ENCODE measurements at regions not wholly inside any gene's neighbourhood (a gene's known extent, or its start where the extent isn't known, plus 50 kb on each side); places are given as distances from the start of the nearest gene placed in this dataset.

- DNase-seq, result no peak
Observed at GRCh38 chr6:156559162-156559690, 218.0 kb upstream of the ARID1B start.

- DNase-seq, result no peak
Observed at GRCh38 chr6:156557911-156558259, 219.3 kb upstream of the ARID1B start.

- DNase-seq, result no peak
Observed at GRCh38 chr6:156557251-156557910, 219.8 kb upstream of the ARID1B start.

- no peak for DNase-seq
Observed at GRCh38 chr6:156556811-156557210, 220.4 kb upstream of the ARID1B start.

- no peak for DNase-seq
Observed at GRCh38 chr6:156555116-156555515, 222.1 kb upstream of the ARID1B start.

- DNase-seq, result no peak
Observed at GRCh38 chr6:156554160-156554559, 223.0 kb upstream of the ARID1B start.

- DNase-seq, result no peak
Observed at GRCh38 chr6:156552849-156553248, 224.3 kb upstream of the ARID1B start.

- no peak for DNase-seq
Observed at GRCh38 chr6:156550949-156551348, 226.2 kb upstream of the ARID1B start.

GRCh38 chr6:156545931-156546330 lies 231.2 kb upstream of the ARID1B start:
- DNase-seq, result no peak

- no peak for DNase-seq
Observed at GRCh38 chr6:156545021-156545420, 232.2 kb upstream of the ARID1B start.

GRCh38 chr6:156544046-156544445 lies 233.1 kb upstream of the ARID1B start:
- DNase-seq, result no peak

GRCh38 chr6:156543431-156543830 lies 233.7 kb upstream of the ARID1B start:
- no peak for DNase-seq

- DNase-seq, result no peak
Observed at GRCh38 chr6:156538875-156539660, 238.1 kb upstream of the ARID1B start.

- DNase-seq, result no peak
Observed at GRCh38 chr6:156534594-156534993, 242.6 kb upstream of the ARID1B start.

- no peak for DNase-seq
Observed at GRCh38 chr6:156533872-156534524, 243.2 kb upstream of the ARID1B start.

- no peak for DNase-seq
Observed at GRCh38 chr6:156526081-156526480, 251.1 kb upstream of the ARID1B start.

GRCh38 chr6:156525541-156525940 lies 251.6 kb upstream of the ARID1B start:
- no peak for DNase-seq

- DNase-seq, result no peak
Observed at GRCh38 chr6:156519940-156520339, 257.2 kb upstream of the ARID1B start.

GRCh38 chr6:156517088-156517487 lies 260.1 kb upstream of the ARID1B start:
- DNase-seq, result no peak

GRCh38 chr6:156515242-156515641 lies 261.9 kb upstream of the ARID1B start:
- no peak for DNase-seq

- DNase-seq, result no peak
Observed at GRCh38 chr6:156513504-156513903, 263.7 kb upstream of the ARID1B start.

GRCh38 chr6:156511570-156511969 lies 265.6 kb upstream of the ARID1B start:
- DNase-seq, result no peak

GRCh38 chr6:156511051-156511450 lies 266.1 kb upstream of the ARID1B start:
- no peak for DNase-seq

GRCh38 chr6:156510242-156510641 lies 266.9 kb upstream of the ARID1B start:
- DNase-seq, result no peak
